HUDEP-2 (cell line): ENCODE measurements at regions not wholly inside any gene's neighbourhood (a gene's known extent, or its start where the extent isn't known, plus 50 kb on each side); places are given as distances from the start of the nearest gene placed in this dataset.

Experiments
- DNase-seq, 76 experiments: peaks; one replicate each; lab custom pipeline; 2025; ENCODE audit not compliant: unreplicated experiment in 76 of 76; lab: John Stamatoyannopoulos, UW

DNA sequence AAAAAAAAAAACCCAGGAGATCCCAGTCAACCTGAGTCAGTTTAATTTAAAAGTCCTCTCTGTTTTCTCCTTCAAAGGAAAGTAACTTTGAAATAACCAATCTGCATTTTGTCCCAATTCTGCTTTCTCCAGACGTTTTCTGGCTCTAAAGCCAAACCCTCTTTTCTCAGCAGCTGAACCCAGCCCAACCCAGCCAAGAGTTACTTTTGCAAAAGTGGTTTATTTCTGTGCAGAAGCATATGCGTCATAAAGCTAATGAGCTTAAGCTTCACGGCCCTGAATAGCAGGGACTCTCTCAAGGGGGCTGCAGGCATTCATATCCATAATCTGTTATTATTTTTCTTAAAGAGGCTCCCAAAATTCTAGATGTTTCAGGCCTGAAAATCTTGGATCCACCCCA lies 176.6 kb downstream of the GALC start:
- DNase-seq: no peak

DNA sequence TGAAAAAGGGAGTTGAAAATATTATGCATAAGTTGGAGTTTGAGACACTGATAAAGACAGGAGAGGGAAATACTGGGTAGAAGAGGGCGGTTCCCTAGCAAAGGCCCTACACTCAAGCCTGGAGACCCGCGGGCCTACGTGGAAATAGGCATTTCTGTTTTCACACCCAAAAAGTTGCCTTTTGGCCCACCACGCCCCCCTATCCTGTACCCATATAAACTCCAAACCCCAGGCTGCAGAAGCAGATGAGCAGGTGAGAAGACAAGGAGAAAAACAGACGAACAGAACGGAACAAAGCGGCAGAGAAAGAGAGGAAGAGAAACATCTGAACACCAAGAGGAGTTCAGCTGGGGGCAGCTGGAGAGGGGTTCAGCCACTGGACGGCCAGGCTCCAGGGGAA lies 177.9 kb downstream of the GALC start:
- no peak for DNase-seq

DNA sequence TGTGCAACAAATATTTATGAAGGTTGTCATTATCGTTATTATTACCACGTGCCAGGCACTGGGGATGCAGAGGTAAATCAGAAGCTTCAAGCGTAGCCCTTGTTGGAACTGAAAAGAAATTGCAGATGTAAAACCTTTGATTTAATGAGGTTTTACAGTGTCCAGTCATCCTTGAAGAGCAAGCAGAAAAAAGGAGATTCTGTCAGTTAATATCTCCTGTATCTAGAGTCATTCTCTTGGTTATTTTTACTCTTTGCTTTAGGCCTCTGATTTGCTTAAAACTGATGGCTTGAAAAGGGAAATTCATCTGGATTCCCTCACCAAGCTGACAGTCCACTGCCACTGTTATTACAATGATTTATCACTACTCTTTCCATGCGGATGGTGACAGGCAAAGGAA lies 179.3 kb downstream of the GALC start:
- DNase-seq: no peak

DNA sequence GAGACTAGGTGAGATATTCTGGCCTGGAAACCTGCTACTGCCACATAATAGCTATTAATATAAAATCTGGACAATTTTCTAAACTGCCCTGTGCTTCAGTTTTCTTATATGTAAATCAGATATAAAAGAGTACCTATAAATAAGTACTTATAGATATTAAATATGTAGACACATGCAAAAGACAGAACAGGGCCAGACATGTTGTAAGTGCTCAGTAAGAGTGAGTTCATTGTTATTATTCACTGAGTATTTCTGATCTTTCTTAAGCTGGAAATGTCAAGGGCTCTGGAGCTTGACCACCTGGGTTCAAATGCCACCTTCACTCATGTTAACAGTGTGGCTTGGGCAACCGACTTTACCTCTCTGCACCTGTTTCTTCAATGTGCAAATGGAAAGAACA lies 179.8 kb downstream of the GALC start:
- DNase-seq: no peak

DNA sequence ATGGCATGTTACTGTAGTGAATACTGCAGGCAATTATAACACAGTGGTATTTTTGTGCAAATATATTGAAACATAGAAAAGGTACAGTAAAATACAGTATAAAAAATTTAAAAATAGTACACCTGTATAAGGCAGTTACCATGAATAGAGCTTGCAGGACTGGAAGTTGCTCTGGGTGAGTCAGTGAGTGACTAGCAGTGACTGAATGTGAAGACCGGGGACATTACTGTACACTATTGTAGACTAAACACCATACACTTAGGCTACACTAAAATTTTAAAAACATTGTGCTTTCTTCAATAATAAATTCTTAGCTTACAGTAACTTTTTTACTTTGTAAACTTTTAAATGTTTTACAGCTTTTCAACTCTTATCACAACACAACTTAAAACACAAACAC lies 181.7 kb downstream of the GALC start:
- no peak for DNase-seq

DNA sequence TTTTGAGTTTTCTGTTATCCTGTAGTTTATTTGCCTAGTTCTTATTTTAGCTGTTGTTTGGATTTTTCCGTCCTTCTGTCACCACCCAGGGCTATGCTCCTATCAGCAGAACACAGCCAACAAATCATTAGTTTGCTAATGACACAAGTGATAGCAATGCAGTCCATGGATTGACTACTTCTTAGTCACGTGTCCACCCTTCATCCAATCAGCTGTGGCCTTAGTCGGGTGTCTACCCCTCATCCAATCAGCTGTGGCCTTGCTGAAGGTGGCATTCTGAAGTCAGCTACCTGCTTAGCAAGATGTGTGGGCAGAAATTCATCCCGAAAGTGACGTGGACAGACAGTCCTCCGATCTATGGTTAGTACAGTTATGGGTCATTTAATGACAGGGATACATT lies 182.3 kb downstream of the GALC start:
- DNase-seq: no peak

DNA sequence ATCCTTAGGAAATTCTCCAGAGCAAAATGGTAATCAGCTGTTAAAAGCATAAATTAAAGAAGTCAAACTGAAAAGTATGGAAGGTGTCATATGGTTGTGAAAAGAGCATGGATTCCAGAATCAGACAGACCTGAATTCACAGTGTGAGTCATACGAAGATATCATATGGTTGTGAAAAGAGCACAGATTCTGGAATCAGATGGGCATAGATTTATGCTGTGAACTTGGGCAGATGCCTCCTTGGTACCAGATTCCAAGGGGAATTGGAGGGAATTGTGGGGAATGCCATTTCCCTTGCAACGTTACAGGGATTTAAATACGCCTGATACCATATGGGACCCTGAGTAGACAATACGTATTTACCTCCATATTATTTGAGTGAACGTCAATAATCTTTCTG lies 183.7 kb downstream of the GALC start:
- no peak for DNase-seq

DNA sequence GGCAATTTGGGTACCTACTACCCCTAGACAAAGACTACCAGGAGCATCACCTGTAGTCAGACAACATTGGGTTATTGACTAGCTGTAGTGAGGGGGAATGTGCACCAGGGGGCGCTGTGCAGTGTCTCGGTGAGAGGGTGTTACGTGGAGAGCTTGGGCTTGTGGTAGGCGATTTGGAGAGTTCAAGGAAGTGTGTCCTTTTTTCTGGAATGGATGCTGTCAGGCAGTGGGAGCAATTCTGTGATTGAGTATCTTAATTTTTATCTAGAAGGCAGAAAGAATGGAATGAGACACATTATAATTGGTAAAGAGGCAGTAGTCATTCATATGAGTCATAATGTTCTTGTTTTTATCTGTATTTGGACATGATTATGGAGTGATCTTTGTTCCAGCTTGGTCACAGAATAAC lies 187.7 kb downstream of the GALC start:
- DNase-seq: peak in 51 of 76 experiments; percentile 1 to 72 (median 21)

DNA sequence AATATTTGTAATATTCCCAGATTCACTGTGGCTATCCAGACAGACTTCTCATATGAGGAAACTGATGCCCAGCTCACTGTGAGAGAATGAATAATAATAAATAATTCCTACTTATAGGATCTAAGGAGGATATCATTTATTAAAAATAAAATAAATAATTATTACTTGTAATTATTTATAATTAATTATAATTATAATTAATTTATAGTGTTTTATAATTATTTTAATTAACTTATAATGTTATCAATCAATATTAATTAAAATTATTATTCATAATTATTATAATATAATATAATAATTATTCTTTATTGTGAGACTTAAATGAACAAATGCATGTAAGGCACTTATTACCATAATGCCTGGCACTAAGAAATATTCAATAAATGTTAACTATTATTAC lies 192.8 kb downstream of the GALC start:
- DNase-seq: no peak

DNA sequence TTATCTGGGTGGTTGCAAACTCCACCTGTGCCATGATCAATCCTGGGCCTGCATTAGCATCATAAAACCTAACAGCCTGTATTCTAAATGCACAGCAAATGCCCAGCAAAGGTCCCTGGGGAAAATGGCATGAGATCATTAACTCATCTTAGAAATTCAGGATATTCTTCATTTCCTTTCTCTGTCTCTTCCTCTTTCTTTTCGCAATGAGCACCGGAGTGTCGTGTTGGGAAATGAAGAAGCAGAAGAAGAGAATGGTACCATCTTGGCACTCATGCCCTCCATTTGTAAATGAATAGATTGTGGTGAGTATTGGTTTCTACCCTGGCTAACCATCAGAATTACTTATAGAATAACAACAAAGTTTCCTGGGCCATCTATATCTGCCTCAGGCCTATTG lies 193.6 kb downstream of the GALC start:
- no peak for DNase-seq

DNA sequence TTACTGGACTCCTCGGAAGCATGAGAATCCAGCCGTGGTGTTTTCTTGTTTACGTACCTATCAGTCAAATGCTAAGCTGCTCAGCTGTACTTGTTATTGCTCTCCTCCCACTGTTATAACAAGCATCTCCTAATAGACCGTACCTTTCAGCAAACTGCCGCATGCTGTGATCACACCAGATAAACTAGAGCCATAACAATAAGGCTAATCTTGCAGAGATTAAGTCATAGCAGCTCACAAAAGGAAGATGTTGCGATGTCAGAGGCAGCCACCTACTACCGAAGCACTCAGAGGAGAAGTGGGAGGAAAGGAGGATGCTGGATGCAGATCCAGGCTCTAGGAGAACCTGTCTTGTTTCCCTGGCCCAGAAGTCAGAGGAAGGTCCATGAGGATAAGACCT lies 196.0 kb downstream of the GALC start:
- no peak for DNase-seq

DNA sequence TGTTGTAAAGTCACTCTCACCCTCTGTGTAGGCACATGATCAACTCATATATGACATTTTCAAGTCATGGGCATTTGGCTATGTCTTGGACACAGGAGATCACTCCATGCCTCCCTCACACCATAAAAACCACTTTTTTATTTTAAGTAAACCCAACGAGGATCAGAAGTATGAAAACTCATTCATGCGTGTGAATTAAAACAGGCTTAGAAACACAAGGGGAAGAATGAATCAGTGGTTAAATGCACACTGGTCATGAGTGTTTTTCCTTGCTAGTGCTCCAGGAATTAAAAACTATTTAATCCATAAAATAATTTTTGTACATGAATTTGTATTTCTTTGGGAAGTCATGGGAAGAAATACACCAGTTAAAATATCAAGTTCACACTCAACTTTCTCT lies 198.4 kb downstream of the GALC start:
- DNase-seq: no peak

DNA sequence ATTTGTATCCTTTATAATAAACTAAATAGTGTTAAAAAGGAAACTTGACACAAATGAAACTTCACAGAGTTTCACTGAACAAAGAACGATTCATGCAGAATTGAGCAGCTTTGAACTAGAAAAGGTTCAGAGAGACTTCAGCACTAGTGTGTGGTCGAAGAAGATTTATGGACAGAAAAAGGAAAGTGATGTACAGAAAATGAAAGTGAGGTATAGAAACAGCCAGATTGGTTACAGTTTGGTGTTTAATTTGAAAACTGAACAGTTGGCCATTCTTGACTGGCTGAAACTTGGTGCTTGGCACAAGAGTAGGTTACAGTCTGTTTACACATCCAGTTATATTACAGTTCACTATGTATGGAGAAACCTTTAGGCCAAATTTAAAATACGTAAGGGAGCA lies 207.1 kb downstream of the GALC start:
- DNase-seq: no peak

DNA sequence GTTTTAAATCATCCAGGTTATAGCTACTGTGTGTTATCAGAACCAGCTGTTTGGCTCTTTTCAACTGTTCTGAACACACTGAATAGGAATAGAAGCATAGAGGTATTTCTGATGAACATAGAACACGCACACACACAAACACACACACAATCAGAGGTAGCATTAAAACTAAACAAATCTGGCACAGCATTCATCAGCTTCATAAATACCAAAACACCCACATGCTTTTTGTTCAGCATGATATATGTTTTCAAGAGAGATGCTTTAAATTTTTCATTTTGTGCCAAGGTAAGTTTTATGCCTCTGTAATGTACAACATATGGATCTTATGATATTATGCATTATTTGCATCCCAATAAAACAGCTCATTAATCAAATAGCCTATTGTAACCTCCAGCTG lies 208.6 kb downstream of the GALC start:
- no peak for DNase-seq

DNA sequence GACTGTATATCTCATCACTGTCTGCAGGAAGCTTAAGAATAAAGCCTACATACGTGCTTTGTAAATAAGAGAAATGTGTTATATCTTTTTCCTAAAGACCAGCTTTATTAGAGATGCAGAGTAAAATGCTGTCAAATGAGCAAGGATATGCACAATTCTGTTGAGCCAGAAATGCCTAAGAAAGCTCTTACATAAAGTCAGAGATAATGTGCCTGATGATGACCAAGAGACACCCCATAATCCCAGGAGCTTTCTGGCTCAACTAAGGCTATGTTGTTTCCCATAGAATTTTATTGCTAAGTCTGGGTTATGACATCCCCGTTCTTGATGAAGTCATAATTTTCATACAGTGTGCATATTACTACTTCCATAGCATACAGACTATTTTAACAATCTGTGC lies 209.9 kb downstream of the GALC start:
- no peak for DNase-seq

DNA sequence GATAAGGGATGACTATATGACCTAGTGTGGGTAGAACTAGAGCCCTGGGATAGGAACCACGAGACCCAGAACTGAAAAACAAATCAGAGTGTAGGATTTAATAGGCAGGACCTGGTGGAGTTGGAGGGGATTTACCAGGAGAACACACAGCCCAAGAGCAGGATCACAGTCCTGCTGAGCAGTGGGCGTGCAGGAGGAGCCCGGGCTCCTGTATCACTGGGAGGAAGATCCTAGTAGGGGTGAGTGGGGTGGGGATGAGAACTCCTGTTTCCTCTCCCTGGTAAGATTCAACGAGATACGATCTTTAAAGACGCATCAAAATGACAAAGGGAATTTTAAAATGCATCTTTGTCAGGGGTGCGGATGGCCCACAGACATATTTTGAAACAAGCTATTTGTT lies 220.1 kb downstream of the GALC start:
- no peak for DNase-seq

DNA sequence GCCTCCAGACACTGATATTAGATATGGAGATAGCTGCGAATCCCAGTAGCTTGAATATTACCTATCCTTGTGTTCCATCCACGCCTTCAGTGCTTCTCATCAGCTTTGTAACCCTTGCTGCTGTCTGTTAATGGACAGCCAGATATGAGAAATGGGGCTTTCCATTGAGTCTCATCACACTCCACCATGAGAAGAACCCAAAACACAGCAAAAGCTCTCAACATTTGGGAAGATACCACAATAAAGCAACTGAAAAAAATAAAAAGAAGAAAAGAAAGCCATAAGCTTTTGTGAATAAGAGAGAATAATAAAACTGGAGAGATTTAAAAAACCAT lies 225.4 kb downstream of the GALC start:
- no peak for DNase-seq

DNA sequence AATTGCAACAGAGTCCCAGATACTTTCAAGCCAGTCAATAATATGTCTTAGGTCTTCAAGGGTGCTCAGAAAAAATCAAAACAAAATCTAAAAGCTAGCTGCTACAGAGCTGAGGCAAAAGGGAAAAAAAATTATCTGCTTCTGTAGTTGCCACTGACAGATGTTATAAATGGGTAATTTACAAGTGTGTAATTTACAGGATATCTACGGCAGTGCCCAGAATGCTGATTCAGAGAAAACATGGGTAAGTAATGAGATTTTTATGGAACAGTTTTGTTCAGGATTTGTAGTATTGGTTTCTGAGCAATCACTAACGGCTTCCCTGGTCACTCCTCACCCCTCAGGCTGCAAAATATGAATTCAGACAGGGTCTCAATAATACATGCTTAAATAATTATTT lies 234.1 kb downstream of the GALC start:
- no peak for DNase-seq

DNA sequence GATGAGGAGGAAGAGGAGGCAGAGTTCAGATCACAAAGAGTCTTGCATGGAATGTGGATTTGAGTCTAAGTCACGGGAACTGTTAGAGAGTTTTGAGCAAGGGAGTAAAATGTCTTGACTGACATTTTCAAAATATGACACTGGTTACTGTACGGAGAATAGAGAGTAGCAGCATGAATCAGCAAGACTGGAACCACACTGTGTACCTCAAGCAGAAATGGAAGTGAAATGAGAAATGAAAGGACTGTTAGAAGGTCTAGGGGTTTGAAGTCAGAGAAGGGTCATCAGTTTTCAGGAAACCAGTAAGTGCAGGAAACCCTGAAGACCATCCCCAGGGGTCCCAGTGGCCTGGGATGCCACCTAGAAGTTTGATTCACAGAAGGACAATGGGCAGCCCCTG lies 236.3 kb downstream of the GALC start:
- DNase-seq: no peak

DNA sequence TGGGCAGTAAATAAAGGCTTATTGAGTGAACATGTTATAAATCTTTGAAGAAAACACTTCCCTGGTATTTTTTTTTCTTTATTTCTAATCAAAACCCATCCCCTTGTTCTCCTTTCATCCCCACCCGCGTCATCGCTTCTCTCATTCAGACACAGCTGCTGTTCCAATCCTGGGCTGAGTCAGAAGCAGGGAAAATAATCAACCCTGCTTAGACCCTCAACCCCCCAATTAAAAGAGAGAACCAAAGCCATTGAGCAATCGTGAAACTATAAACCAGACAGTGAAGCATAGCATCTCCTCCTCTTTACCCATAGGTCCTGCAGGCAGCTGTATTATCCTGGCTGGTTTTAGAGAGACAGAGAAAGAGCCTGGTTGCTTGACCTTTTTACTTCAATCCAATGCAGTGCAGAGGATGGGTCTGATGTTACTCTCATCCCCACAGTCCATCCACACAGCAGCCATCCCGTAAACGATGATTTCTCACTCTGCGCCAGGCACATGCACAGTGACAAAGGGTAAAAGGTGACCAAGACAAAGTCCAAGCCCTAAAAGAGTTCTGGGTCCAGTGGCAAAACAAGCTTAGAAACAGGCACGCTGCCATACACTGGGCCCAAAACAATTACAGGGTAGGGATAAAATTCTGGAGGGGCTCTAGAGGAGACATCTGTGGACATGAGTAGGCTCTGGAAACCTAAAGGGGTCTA lies 238.3 kb downstream of the GALC start:
- no peak for DNase-seq

DNA sequence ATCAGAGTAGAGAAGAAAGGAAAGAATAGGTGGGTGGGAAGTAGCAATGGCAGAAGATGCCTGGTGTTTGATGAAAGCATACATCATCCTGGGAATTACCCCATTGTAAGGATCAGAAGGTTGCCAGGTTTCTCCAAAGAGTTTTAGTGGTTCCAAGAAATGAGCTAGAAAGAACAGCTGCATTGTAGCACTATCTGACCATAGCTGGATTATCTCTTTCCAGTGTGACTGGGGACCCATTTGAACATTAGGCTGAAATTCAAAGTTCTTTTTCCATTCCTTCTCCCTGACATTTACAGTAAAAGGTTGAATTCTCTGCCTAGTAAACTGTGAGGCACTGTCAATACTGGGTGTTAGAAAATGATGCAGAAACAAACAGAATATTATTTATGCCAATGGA lies 244.4 kb downstream of the GALC start:
- DNase-seq: no peak

DNA sequence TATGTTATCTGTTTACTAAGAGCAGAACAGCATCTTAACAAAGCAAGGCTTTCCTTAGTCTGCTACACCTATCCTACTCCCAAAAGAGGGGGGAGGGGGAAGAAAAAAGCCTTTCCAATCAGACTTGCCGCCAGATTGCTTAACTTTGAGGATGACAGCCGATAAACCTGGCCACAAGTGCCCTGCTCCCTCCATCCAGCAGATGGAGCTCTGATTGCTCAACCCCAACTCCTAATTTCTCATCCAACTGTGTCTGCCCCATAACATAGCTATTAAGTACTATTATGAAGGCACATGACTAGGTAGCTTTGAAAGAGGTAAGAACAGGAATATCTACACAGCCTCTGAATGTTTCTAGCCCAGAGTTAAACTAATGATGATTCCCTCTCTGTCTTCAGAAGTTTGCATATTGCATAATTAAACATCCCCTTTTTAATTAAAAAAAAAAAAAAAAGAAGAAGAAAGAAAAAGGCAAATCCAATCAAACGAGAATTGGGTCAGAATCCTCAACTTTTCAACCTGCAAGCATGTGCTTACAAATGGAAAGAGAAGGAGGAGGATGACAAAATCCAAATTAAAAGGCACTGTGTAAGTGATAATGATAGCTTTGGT lies 247.4 kb downstream of the GALC start:
- DNase-seq: peak in 4 of 76 experiments; percentile 4 to 25 (median 8)
